ENCODE measurements at regions not wholly inside any gene's neighbourhood (a gene's known extent, or its start where the extent isn't known, plus 50 kb on each side); places are given as distances from the start of the nearest gene placed in this dataset.

DNA sequence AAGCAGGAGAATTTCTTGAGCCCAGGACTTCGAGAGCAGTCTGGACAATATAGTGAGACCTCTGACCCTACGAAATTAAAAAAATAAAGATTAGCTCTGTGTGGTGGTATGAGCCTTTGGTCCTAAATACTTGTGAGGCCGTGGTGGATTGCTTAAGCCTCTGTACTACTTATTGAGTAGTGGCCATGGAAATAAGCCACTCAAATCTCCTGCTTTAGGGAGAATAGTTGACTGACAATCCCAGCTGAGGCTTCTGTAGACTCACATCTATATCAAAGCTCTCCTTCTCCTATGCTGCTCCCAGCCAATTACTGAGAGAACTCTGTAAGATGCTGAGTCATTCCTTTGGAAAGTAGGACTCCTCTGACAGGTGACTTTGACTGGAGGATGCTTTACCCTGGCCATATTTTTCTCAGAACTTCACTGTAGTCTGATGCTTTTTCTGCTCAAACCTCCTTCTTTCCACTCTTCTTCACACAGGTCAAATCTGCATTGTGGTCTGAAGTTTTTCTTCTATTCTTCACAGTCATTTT, 420.2 kb downstream of the SLC6A15 start (continued):
- TF ChIP-seq, protein P1, sequence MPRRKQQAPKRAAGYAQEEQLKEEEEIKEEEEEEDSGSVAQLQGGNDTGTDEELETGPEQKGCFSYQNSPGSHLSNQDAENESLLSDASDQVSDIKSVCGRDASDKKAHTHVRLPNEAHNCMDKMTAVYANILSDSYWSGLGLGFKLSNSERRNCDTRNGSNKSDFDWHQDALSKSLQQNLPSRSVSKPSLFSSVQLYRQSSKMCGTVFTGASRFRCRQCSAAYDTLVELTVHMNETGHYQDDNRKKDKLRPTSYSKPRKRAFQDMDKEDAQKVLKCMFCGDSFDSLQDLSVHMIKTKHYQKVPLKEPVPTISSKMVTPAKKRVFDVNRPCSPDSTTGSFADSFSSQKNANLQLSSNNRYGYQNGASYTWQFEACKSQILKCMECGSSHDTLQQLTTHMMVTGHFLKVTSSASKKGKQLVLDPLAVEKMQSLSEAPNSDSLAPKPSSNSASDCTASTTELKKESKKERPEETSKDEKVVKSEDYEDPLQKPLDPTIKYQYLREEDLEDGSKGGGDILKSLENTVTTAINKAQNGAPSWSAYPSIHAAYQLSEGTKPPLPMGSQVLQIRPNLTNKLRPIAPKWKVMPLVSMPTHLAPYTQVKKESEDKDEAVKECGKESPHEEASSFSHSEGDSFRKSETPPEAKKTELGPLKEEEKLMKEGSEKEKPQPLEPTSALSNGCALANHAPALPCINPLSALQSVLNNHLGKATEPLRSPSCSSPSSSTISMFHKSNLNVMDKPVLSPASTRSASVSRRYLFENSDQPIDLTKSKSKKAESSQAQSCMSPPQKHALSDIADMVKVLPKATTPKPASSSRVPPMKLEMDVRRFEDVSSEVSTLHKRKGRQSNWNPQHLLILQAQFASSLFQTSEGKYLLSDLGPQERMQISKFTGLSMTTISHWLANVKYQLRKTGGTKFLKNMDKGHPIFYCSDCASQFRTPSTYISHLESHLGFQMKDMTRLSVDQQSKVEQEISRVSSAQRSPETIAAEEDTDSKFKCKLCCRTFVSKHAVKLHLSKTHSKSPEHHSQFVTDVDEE (CRISPR knock-in tag; IDR thresholded peaks at IDR 0.05): no peak
- TF ChIP-seq GLIS3 (CRISPR knock-in tag; IDR thresholded peaks at IDR 0.05) (no peak), ZNF565 (CRISPR knock-in tag; conservative IDR thresholded peaks at IDR 0.05; ENCODE audit: low read depth) (no peak), ZNF70 (CRISPR knock-in tag; IDR thresholded peaks at IDR 0.05) (no peak)

GRCh38 chr12:84484798-84485197, 427.8 kb downstream of the SLC6A15 start:
- TF ChIP-seq ISL1 (CRISPR knock-in tag; IDR thresholded peaks at IDR 0.05): no peak
- no peak for ATAC-seq

- no peak for ATAC-seq
- TF ChIP-seq CSDC2 (CRISPR knock-in tag; IDR thresholded peaks at IDR 0.05) (no peak), CSRNP3 (CRISPR knock-in tag; IDR thresholded peaks at IDR 0.05) (no peak), ZNF8 (CRISPR knock-in tag; IDR thresholded peaks at IDR 0.05) (no peak), BACH2 (CRISPR knock-in tag; IDR thresholded peaks at IDR 0.05; ENCODE audit: borderline replicate concordance) (no peak), ZC3H10 (CRISPR knock-in tag; IDR thresholded peaks at IDR 0.05) (no peak)
Measured at GRCh38 chr12:84480803-84481202, 431.8 kb downstream of the SLC6A15 start.

DNA sequence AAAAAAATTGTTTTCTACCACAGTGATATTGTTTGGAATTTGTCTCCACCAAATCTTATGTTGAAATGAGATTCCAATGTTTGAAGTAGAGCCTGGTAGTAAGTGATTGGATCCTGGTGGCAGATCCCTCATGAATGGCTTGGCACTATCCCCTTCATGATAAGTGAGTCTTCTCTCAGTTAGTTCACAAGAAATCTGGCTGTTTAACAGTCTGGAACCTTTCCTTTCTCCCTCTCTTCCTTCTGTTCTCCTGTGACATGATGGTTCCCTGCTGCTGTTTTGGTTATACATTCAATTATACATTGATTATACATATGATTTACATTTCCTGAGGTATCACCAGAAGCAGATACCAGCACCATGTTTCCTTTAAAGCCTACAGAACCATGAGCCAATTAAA, 442.2 kb downstream of the SLC6A15 start:
- no peak for ATAC-seq
- TF ChIP-seq SNAI2 (CRISPR knock-in tag; IDR thresholded peaks at IDR 0.05): no peak
- TF ChIP-seq ZFP30 (CRISPR knock-in tag; IDR thresholded peaks at IDR 0.05): no peak
- TF ChIP-seq BACH2 (CRISPR knock-in tag; IDR thresholded peaks at IDR 0.05; ENCODE audit: borderline replicate concordance): no peak
- no peak for TF ChIP-seq TCF4 (CRISPR knock-in tag; IDR thresholded peaks at IDR 0.05; ENCODE audit: borderline replicate concordance)
- TF ChIP-seq PPARA (CRISPR knock-in tag; IDR thresholded peaks at IDR 0.05; ENCODE audit: borderline replicate concordance): no peak
- no peak for TF ChIP-seq ESRRG (CRISPR knock-in tag; IDR thresholded peaks at IDR 0.05)
- TF ChIP-seq, protein P1 (CRISPR knock-in tag; IDR thresholded peaks at IDR 0.05): no peak
- no peak for TF ChIP-seq PATZ1 (CRISPR knock-in tag; IDR thresholded peaks at IDR 0.05; ENCODE audit: borderline replicate concordance)
- no peak for TF ChIP-seq POU6F1 (CRISPR knock-in tag; IDR thresholded peaks at IDR 0.05; ENCODE audit: borderline replicate concordance, low read depth)
- no peak for TF ChIP-seq ZNF70 (CRISPR knock-in tag; IDR thresholded peaks at IDR 0.05)
- TF ChIP-seq RARB (CRISPR knock-in tag; IDR thresholded peaks at IDR 0.05): no peak
- TF ChIP-seq ZNF8 (CRISPR knock-in tag; IDR thresholded peaks at IDR 0.05): no peak
- TF ChIP-seq OSR1 (CRISPR knock-in tag; IDR thresholded peaks at IDR 0.05): no peak
- TF ChIP-seq ZFP3 (CRISPR knock-in tag; IDR thresholded peaks at IDR 0.05): no peak
- TF ChIP-seq TOX (CRISPR knock-in tag; IDR thresholded peaks at IDR 0.05; ENCODE audit: borderline replicate concordance): no peak

All from SK-N-SH treated with all-trans-retinoic acid at 6 μM for 48 hours (cell line).